ENCODE measurements at regions not wholly inside any gene's neighbourhood (a gene's known extent, or its start where the extent isn't known, plus 50 kb on each side); places are given as distances from the start of the nearest gene placed in this dataset.
"Not testable (repeated sequence)": the region's sequence is repeated elsewhere in the genome, so short reads cannot be mapped to it uniquely, and the experiment has no call there.

GRCh38 chr11:71089571-71089970 lies 162.8 kb downstream of the SHANK2 start (continued):
- TF ChIP-seq KDM4A (IDR thresholded peaks at IDR 0.05; ENCODE audit: low read depth, low read length, severe bottlenecking) = no peak
- TF ChIP-seq ZNF274 (IDR thresholded peaks at IDR 0.05; ENCODE audit: borderline replicate concordance, extremely low read depth, low read length) = no peak

GRCh38 chr11:71088314-71089215 lies 163.8 kb downstream of the SHANK2 start:
- CTCF ChIA-PET (ENCODE audit: partially characterized antibody) = interaction anchor here (1.1 to 2.1 kb wide), 5 partner anchors 167 to 338 kb away, joined by 3 to 15 read pairs (median 4); no protein-coding TSS in a partner anchor
- H2BK120ac ChIP-seq (replicated peaks; ENCODE audit: low read depth, low read length); H3K4me3 ChIP-seq (ENCODE audit: extremely low read depth in 1 of 4, insufficient read depth in 2 of 4, low read depth in 3 of 4, low read length in 4 of 4); H4K5ac ChIP-seq (ENCODE audit: insufficient read length, low read depth, low read length); H3K9ac ChIP-seq (replicated peaks in 1 of 4; ENCODE audit: extremely low read depth in 1 of 4, low read depth in 3 of 4, low read length in 3 of 4); H4K91ac ChIP-seq (replicated peaks; ENCODE audit: insufficient read length, low read length); H2BK15ac ChIP-seq (ENCODE audit: low read length); H3K14ac ChIP-seq (ENCODE audit: insufficient read length); H2BK12ac ChIP-seq (ENCODE audit: low read depth, low read length); H3K4ac ChIP-seq (replicated peaks; ENCODE audit: insufficient read length, low read depth, low read length); FAIRE-seq; H3K4me2 ChIP-seq (ENCODE audit: insufficient read depth in 1 of 2, low read depth in 2 of 2, low read length in 2 of 2); H4K8ac ChIP-seq (ENCODE audit: extremely low read depth, insufficient read depth, low read length); H3K23ac ChIP-seq (ENCODE audit: insufficient read length); H2BK20ac ChIP-seq (ENCODE audit: low read length); H3K56ac ChIP-seq (replicated peaks; ENCODE audit: insufficient read length, low read depth, low read length); H2AFZ ChIP-seq (ENCODE audit: low read length); H3K23me2 ChIP-seq (ENCODE audit: low read depth, low read length); H3K27me3 ChIP-seq (replicated peaks in 1 of 4; ENCODE audit: control insufficient read depth in 3 of 4, extremely low read depth in 1 of 4, insufficient read depth in 3 of 4, low read length in 3 of 4); H3K27ac ChIP-seq (ENCODE audit: low read depth, low read length); H2BK5ac ChIP-seq (ENCODE audit: low read depth, low read length); DNase-seq (ENCODE audit: low read depth in 1 of 2, low spot score in 2 of 2); H3K9me3 ChIP-seq (ENCODE audit: insufficient read depth in 2 of 2, low read depth in 1 of 2, low read length in 1 of 2); H2AK5ac ChIP-seq (ENCODE audit: low read depth, low read length); H3K79me2 ChIP-seq (ENCODE audit: control insufficient read depth in 1 of 2, insufficient read depth in 2 of 2, low read length in 2 of 2); H3K18ac ChIP-seq (ENCODE audit: extremely low read depth, low read length); H3K79me1 ChIP-seq (ENCODE audit: low read depth, low read length); H3K4me1 ChIP-seq (replicated peaks in 1 of 4; ENCODE audit: control insufficient read depth in 3 of 4, insufficient read depth in 4 of 4, low read length in 3 of 4): not testable (repeated sequence)
- POLR2A ChIA-PET (ENCODE audit: partially characterized antibody) = interaction anchor here (0.6 kb wide), 1 partner anchor 12 kb away, joined by 3 read pairs; no protein-coding TSS in a partner anchor
- 88% methylated on average over 19 of the region's 20 CpGs; no CpG with 5 or more reads in 1 of the 2 experiments for WGBS, 2 experiments (ENCODE audit: extremely low coverage in 1 of 2, insufficient coverage in 1 of 2, insufficient read length in 1 of 2, insufficient replicate concordance in 2 of 2, low coverage in 1 of 2, low lambda C conversion rate in 2 of 2, missing lambda C conversion rate in 1 of 2)
- peaks cover 0 to 14% (median 6%) of the 10 kb centered on the region in 4 experiments; a peak in 6 of 8 replicates for H3K36me3 ChIP-seq (ENCODE audit: control insufficient read depth in 2 of 4, insufficient read depth in 4 of 4, low read length in 3 of 4)
- peaks cover 3 to 13% of the 10 kb centered on the region in 2 experiments for H4K20me1 ChIP-seq (replicated peaks in 1 of 2; ENCODE audit: control insufficient read depth in 1 of 2, insufficient read depth in 2 of 2, low read length in 2 of 2)

Measured in H1 (cell line).